SU-DHL-6 (cell line): ENCODE measurements at regions not wholly inside any gene's neighbourhood (a gene's known extent, or its start where the extent isn't known, plus 50 kb on each side); places are given as distances from the start of the nearest gene placed in this dataset.

Experiments
- CTCF ChIP-seq: fragments of 200-600 bp; sonication (generic); IDR thresholded peaks from one replicate; pipeline ENCODE4 v1.5.1; 2017; ENCODE audit warnings: antibody characterized with exemption, mild to moderate bottlenecking, low read length, moderate library complexity; ENCODE audit not compliant: insufficient read depth, poor library complexity, severe bottlenecking
- EZH2phosphoT487 ChIP-seq: fragments of 200-600 bp; sonication (generic), shearing (Covaris generic); conservative IDR thresholded peaks from 2 replicates; pipeline ENCODE4 v1.6.1; 2018; ENCODE audit warnings: mild to moderate bottlenecking, antibody characterized with exemption, low read length, moderate library complexity, mixed read lengths

- TF ChIP-seq CTCF (no peak), EZH2phosphoT487 (no peak)
Observed at GRCh38 chr5:5687113-5687512, 264.6 kb downstream of the ICE1 start.
